Hepatocyte (in vitro differentiated cells): ENCODE measurements at regions not wholly inside any gene's neighbourhood (a gene's known extent, or its start where the extent isn't known, plus 50 kb on each side); places are given as distances from the start of the nearest gene placed in this dataset.

Experiments
- CTCF ChIP-seq: fragments of 200-600 bp; sonication (generic); IDR thresholded peaks from 2 replicates; pipeline ENCODE4 v1.5.1; 2016; ENCODE audit warnings: antibody characterized with exemption, mild to moderate bottlenecking; ENCODE audit not compliant: poor library complexity
- EZH2 ChIP-seq: fragments of 200-600 bp; sonication (generic); IDR thresholded peaks from 2 replicates; pipeline ENCODE4 v1.6.1; 2016; ENCODE audit warnings: antibody characterized with exemption, mild to moderate bottlenecking, borderline replicate concordance
- EZH2phosphoT487 ChIP-seq: fragments of 200-600 bp; sonication (generic); IDR thresholded peaks from one replicate; pipeline ENCODE4 v1.6.1; 2018; ENCODE audit warnings: antibody characterized with exemption, mild to moderate bottlenecking, low read depth, moderate library complexity; ENCODE audit not compliant: unreplicated experiment, severe bottlenecking

GRCh38 chr5:100974082-100974481 lies 71.0 kb upstream of the ST8SIA4 start:
- TF ChIP-seq CTCF (no peak), EZH2 (no peak), EZH2phosphoT487 (no peak)
